Panc1 (cell line): ENCODE measurements at regions not wholly inside any gene's neighbourhood (a gene's known extent, or its start where the extent isn't known, plus 50 kb on each side); places are given as distances from the start of the nearest gene placed in this dataset.

Source experiments
- TF ChIP-seq, protein P1 (sequence below), 2 experiments: IDR thresholded peaks; 2 replicates each; pipeline ENCODE4 v1.6.1; 2011 to 2012; ENCODE audit warnings: low read depth in 2 of 2, control low read depth in 1 of 2, low read length in 1 of 2, mild to moderate bottlenecking in 1 of 2, moderate library complexity in 1 of 2; ENCODE audit not compliant: insufficient read depth in 1 of 2
- TF ChIP-seq, protein P2 (sequence below): fragments of 450-650 bp; IDR thresholded peaks from 2 replicates; pipeline ENCODE4 v1.5.1; 2017; ENCODE audit warnings: mild to moderate bottlenecking

DNA sequence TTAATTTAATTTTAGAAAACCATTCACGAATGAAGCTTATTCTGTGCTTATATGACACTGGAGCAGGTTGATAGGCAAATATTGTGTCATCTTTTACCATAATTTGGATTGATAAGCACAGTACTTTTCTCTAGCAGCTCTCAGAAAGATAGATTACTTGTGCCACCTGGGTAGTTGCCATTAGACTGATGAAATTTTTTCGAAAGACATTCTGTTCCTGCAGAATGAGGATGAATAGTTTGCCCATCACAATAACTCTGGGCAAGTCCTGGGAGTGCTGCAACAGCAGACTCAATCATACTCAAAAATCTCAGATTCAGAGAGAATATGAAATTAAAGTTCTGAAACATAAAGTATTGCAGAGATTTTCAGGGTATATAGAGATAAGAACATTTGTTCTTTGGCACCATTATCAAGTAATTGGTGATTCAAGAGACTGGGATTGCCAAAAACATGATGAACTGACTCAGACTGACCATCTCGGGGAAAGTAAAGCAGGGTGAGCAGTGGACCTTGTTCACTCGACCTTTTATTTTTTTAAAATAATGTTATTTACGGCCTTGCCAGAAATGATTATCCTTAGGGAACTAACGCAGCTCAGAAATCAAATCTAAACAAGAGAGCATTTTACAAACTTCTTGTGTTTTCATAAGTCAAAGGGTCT is 65.8 kb upstream of the PTCHD4 start:
- TF ChIP-seq, protein P1, sequence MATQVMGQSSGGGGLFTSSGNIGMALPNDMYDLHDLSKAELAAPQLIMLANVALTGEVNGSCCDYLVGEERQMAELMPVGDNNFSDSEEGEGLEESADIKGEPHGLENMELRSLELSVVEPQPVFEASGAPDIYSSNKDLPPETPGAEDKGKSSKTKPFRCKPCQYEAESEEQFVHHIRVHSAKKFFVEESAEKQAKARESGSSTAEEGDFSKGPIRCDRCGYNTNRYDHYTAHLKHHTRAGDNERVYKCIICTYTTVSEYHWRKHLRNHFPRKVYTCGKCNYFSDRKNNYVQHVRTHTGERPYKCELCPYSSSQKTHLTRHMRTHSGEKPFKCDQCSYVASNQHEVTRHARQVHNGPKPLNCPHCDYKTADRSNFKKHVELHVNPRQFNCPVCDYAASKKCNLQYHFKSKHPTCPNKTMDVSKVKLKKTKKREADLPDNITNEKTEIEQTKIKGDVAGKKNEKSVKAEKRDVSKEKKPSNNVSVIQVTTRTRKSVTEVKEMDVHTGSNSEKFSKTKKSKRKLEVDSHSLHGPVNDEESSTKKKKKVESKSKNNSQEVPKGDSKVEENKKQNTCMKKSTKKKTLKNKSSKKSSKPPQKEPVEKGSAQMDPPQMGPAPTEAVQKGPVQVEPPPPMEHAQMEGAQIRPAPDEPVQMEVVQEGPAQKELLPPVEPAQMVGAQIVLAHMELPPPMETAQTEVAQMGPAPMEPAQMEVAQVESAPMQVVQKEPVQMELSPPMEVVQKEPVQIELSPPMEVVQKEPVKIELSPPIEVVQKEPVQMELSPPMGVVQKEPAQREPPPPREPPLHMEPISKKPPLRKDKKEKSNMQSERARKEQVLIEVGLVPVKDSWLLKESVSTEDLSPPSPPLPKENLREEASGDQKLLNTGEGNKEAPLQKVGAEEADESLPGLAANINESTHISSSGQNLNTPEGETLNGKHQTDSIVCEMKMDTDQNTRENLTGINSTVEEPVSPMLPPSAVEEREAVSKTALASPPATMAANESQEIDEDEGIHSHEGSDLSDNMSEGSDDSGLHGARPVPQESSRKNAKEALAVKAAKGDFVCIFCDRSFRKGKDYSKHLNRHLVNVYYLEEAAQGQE (IDR thresholded peaks at IDR 0.05; ENCODE audit: insufficient read depth in 1 of 2, low read depth in 2 of 2, low read length in 1 of 2) = no peak
- TF ChIP-seq, protein P2, sequence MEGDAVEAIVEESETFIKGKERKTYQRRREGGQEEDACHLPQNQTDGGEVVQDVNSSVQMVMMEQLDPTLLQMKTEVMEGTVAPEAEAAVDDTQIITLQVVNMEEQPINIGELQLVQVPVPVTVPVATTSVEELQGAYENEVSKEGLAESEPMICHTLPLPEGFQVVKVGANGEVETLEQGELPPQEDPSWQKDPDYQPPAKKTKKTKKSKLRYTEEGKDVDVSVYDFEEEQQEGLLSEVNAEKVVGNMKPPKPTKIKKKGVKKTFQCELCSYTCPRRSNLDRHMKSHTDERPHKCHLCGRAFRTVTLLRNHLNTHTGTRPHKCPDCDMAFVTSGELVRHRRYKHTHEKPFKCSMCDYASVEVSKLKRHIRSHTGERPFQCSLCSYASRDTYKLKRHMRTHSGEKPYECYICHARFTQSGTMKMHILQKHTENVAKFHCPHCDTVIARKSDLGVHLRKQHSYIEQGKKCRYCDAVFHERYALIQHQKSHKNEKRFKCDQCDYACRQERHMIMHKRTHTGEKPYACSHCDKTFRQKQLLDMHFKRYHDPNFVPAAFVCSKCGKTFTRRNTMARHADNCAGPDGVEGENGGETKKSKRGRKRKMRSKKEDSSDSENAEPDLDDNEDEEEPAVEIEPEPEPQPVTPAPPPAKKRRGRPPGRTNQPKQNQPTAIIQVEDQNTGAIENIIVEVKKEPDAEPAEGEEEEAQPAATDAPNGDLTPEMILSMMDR = no peak
